Mesothelial cell of epicardium (in vitro differentiated cells): ENCODE measurements at regions not wholly inside any gene's neighbourhood (a gene's known extent, or its start where the extent isn't known, plus 50 kb on each side); places are given as distances from the start of the nearest gene placed in this dataset.

Experiments
- DNase-seq, 2 experiments: peaks; one replicate each; pipeline ENCODE4 v3.0.0; 2021; ENCODE audit warnings: low spot score in 2 of 2; ENCODE audit not compliant: unreplicated experiment in 2 of 2
- H3K27ac Mint-ChIP-seq: 2 replicates; pipeline ENCODE4 v1.8.0; 2021; ENCODE audit warnings: mixed read lengths
- H3K27me3 Mint-ChIP-seq: 2 replicates; pipeline ENCODE4 v1.8.0; 2021; ENCODE audit warnings: low read depth, mixed read lengths
- H3K36me3 Mint-ChIP-seq: 2 replicates; pipeline ENCODE4 v1.8.0; 2021; ENCODE audit warnings: mixed read lengths
- H3K4me1 Mint-ChIP-seq: 2 replicates; pipeline ENCODE4 v1.8.0; 2021; ENCODE audit warnings: mixed read lengths
- H3K4me3 Mint-ChIP-seq: 2 replicates; pipeline ENCODE4 v1.8.0; 2021; ENCODE audit warnings: mild to moderate bottlenecking, moderate library complexity, mixed read lengths
- H3K9me3 Mint-ChIP-seq: 2 replicates; pipeline ENCODE4 v1.8.0; 2021; ENCODE audit warnings: mixed read lengths
- TF ChIP-seq, protein P1 (sequence below): fragments of 200-600 bp; sonication (generic); IDR thresholded peaks from one replicate; pipeline ENCODE4 v1.5.0; 2021; ENCODE audit warnings: antibody characterized with exemption; ENCODE audit not compliant: unreplicated experiment

DNA sequence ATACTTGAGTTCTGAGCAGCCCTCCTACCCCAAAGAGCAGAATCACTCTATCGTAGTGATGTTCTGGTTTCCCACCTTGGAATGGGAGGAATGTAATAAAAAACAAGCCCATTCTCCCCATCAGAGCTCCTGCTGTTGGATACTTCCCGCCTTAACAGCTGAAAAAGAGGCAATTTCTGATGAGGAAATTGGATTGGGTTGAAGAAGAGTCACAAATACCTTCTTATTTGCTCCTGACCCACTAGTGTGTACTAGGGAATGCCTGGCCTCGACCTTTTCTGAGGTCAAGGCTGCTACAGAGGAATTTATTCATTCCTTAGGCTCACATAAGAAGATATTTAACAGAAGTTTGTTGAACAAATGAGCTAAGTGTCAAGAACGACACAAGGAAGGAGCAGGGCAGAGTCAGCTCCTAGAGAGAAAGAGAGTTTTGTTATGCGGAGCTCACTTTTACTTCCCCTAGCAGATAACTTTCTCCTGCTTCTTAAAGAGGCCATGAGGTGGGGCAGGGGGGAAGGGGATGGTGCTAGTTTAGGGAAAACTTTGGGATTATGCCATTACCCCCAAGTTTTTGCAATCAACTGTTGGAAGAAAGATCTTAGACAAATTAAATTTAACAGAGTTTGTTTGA lies 273.8 kb upstream of the CLNK start:
- H3K36me3 Mint-ChIP-seq: no peaks in the 10 kb centered on the region

DNA sequence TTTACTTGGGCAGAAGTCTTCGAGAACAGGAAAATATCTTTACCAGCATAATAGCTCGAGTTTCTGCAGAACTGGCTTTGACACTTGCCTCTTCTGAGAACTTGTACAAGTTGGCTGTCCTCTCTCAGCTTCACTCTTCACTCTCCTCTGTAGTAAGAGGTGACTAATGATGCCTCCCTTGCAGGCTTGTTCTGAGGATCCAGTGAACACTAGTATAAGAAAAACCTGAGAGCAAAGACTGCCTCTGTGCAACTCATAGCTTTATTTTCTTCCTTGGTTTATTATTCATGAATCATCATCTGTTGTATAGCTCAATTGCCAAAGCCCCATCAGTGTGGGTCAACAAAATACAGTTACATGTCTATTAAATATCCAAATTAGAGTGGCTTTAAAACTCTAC lies 266.7 kb upstream of the CLNK start:
- no peak overlapping the region for H3K4me3 Mint-ChIP-seq
- DNase-seq: no peak
- H3K27ac Mint-ChIP-seq: no peak overlapping the region
- TF ChIP-seq, protein P1, sequence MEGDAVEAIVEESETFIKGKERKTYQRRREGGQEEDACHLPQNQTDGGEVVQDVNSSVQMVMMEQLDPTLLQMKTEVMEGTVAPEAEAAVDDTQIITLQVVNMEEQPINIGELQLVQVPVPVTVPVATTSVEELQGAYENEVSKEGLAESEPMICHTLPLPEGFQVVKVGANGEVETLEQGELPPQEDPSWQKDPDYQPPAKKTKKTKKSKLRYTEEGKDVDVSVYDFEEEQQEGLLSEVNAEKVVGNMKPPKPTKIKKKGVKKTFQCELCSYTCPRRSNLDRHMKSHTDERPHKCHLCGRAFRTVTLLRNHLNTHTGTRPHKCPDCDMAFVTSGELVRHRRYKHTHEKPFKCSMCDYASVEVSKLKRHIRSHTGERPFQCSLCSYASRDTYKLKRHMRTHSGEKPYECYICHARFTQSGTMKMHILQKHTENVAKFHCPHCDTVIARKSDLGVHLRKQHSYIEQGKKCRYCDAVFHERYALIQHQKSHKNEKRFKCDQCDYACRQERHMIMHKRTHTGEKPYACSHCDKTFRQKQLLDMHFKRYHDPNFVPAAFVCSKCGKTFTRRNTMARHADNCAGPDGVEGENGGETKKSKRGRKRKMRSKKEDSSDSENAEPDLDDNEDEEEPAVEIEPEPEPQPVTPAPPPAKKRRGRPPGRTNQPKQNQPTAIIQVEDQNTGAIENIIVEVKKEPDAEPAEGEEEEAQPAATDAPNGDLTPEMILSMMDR: no peak
- H3K36me3 Mint-ChIP-seq: no peaks in the 10 kb centered on the region
- H3K4me1 Mint-ChIP-seq: peaks cover 5% of the 10 kb centered on the region
- peaks cover 12% of the 10 kb centered on the region for H3K9me3 Mint-ChIP-seq
- H3K27me3 Mint-ChIP-seq: no peaks in the 10 kb centered on the region

More for the DNA sequence above, 273.8 kb upstream of the CLNK start:
- no peak for DNase-seq
- TF ChIP-seq, protein P1: no peak
- Mint-ChIP-seq H3K4me1 (peaks cover 31% of the 10 kb centered on the region), H3K27me3 (no peaks in the 10 kb centered on the region), H3K27ac (no peak overlapping the region), H3K9me3 (no peaks in the 10 kb centered on the region), H3K4me3 (no peak overlapping the region)

DNA sequence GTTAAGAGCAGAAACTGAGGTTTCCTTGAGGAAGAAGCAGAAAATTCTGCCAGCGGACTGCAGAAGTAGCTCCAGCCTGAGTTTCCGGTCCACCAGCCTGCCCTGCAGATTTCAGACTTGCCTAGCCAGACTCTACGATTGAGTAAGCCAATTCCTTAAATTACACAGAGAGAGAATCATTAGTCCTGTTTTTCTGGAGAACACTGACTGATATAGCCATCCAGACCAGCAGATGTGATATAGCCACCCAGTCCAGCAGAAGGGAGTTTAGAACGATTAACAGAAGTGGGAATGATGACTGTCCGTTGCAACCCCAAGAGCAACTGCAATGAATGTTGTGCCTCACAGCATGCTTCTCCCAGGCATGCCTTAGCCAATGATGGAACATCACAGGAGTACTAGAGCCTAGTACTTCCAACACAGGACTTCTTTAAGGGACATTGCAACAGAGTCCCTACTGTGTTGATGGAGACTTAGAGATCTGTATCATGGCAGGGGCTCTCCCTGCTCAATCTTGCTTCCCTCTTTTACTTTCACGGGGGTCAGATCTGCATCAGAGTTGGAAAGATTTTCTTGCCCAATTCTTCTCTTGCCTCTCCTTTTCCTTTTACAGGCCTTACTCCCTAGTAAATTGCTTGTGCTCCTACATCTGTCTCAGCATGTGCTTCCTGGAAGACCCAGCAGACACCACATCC lies 264.6 kb upstream of the CLNK start:
- Mint-ChIP-seq H3K4me3 (no peak overlapping the region), H3K27me3 (no peaks in the 10 kb centered on the region), H3K4me1 (no peaks in the 10 kb centered on the region), H3K27ac (no peak overlapping the region), H3K36me3 (no peaks in the 10 kb centered on the region), H3K9me3 (peaks cover 19% of the 10 kb centered on the region)
- TF ChIP-seq, protein P1: no peak
- DNase-seq: no peak

DNA sequence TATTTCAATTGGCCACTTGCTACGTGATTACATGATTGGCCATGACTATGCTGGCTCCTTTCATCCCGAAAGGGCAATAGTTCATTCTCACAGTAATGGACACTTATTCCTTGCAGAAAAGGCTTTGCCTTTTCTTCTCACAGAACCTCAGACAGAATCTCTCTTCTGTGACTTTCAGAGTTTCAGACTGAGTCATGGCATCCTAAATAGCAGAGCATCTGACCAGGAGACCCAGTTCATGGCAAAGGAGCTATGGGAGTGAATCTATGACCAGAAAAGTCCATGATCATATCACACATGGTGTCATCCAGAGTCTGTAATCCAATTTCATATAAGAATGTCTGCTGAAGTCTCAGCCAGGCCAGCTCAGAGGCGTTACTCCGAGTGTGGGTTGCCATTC lies 263.3 kb upstream of the CLNK start:
- H3K9me3 Mint-ChIP-seq: peaks cover 25% of the 10 kb centered on the region
- H3K36me3 Mint-ChIP-seq: no peaks in the 10 kb centered on the region
- no peaks in the 10 kb centered on the region for H3K27me3 Mint-ChIP-seq
- no peak overlapping the region for H3K4me3 Mint-ChIP-seq
- TF ChIP-seq, protein P1: no peak
- no peak overlapping the region for H3K27ac Mint-ChIP-seq
- no peaks in the 10 kb centered on the region for H3K4me1 Mint-ChIP-seq
- DNase-seq: no peak

DNA sequence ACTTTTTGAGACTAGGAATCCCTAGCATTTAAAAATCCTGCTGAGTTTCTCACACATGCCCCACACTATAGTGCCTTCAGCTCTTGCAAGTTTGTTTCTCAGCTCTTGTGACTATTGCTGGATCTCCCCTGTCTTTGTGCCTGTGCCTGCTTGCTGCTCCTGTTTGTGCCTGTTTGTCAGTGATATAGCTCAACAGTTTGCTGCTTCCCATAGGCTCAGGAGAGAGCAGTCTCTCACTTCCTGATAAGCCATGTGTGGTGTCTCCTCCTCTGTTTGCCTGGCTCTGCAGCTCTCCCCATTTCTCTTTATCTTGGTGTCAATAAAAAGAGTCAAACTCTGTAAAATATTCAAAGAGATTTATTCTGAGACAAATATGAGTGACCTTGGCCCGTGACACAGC lies 259.8 kb upstream of the CLNK start:
- Mint-ChIP-seq H3K9me3 (peaks cover 49% of the 10 kb centered on the region), H3K4me1 (no peaks in the 10 kb centered on the region), H3K27me3 (no peaks in the 10 kb centered on the region), H3K36me3 (no peaks in the 10 kb centered on the region), H3K27ac (no peak overlapping the region), H3K4me3 (no peak overlapping the region)
- DNase-seq: no peak
- TF ChIP-seq, protein P1: no peak
